GF-D8 (cell line): ENCODE measurements at regions not wholly inside any gene's neighbourhood (a gene's known extent, or its start where the extent isn't known, plus 50 kb on each side); places are given as distances from the start of the nearest gene placed in this dataset.
"Not testable (repeated sequence)": the region's sequence is repeated elsewhere in the genome, so short reads cannot be mapped to it uniquely, and the experiment has no call there.

Source experiments
- DNase-seq: peaks from one replicate; lab custom pipeline; 2025; lab: John Stamatoyannopoulos, UW

DNA sequence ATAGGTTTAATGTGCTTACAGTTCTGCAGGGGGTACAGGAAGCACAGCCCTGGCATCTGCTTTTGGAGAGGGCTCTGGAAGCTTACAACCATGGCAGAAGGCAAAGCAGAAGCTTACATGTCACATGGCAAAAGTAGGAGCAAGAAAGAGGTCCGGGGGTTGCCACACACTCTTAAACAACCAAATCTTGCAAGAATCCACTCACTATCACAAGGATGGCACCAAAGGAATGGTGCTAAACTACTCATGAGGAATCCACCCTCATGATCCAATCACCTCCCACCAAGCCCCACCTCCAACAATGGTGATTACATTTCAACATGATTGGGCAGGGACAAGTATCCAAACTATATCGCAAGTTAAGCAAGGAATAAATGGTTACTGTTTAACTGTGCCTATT, 255.8 kb upstream of the AVPR1A start:
- no peak for DNase-seq

DNA sequence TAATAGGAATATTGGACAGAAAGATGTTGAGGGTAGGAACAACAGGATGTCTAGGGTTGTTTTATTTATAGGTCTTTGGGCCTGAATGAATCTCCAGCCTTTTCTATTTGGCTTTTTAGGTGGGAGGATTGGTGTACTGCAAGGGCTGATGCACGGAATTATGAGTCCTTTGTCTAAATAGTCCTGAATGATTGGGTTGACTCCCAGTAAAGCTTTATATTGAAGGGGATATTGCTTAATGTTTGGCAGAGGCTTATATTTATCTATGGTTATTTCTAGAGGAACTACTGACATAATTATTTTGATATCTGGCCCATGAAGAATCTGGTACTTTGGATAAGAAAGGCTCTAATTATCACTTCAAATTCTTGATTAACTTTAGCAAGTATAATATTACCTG, 253.6 kb upstream of the AVPR1A start:
- DNase-seq: no peak

GRCh38 chr12:63403256-63403655, 252.3 kb upstream of the AVPR1A start:
- no peak for DNase-seq

- DNase-seq: no peak
Observed at GRCh38 chr12:63400718-63401117, 249.7 kb upstream of the AVPR1A start.

DNA sequence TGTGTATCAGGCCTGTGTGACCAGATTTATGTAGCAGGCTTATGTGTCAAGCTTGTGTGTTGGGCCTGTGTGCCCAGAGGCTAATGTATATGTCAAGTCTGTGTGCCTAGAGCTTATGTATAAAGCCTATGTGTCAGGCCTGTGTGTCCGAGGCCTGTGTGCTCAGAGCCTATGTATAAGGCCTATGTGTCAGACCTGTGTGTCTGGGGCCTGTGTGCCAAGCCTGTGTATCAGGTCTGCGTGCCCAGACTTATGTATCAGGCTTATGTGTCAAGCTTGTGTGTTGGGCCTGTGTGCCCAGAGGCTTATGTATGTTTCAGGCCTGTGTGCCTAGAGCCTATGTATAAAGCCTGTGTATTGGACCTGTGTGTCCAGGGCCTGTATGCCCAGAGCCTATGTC, 249.3 kb upstream of the AVPR1A start:
- no peak for DNase-seq

DNA sequence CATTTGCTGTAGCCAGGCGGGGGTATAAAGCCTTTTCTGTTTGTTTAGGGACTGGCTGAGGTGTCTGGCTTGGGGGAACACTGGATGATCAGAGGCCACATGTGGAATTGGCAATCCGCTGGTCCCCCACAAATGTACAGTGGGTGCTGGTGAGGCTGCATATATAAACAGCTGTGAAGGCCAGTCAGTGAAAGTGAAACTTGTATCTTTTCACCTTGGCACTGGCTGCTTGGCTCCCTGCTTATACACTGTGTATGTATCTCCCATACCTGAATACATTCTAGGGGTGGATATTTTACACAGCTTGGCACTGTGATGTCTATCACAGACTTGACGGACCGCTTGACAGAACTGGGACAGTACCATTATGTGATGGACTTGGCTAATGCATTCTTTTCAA, 246.8 kb upstream of the AVPR1A start:
- DNase-seq: no peak

DNA sequence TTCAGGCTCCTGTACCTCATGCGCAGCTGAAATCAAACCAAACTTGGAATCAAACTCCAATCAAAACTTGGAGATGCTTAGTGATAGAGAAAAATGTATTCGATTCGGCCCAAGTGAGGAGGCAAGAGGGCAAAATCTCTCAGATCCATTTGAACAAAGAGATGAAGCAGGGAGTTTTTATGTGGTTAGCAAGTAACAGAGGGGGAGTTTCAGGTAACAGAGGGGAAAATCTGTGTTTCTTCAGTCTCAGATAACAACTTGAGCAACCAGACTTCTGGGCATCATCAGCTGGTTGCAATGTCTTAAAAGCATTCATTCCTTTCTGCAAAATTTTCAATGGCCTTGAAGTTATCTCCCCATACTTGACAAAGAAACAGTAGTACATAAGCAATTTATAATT, 245.1 kb upstream of the AVPR1A start:
- DNase-seq: no peak

- DNase-seq: no peak
Observed at GRCh38 chr12:63394983-63395382, 244.0 kb upstream of the AVPR1A start.

- DNase-seq: no peak
Observed at GRCh38 chr12:63394349-63394748, 243.3 kb upstream of the AVPR1A start.

- no peak for DNase-seq
Observed at GRCh38 chr12:63389211-63389610, 238.2 kb upstream of the AVPR1A start.

GRCh38 chr12:63387771-63388170, 236.8 kb upstream of the AVPR1A start:
- no peak for DNase-seq

- no peak for DNase-seq
Observed at GRCh38 chr12:63382930-63383329, 231.9 kb upstream of the AVPR1A start.

DNA sequence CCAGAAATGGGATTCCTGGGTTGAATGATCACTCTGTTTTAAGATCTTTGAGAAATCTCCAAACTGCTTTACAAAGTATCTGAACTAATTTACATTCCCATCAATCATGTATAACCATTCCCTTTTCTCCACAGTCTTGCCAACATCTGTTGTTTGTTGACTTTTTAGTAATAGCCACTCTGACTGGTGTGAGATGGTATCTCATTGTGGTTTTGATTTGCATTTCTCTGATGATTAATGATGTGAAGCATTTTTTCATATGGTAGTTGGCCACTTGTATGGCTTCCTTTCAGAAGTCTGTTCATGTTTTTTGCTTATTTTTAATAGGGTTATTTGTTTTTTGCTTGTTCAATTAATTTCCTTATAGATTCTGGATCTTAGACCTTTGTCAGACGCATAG, 211.8 kb upstream of the AVPR1A start:
- no peak for DNase-seq

GRCh38 chr12:63362166-63362565, 211.2 kb upstream of the AVPR1A start:
- no peak for DNase-seq

- no peak for DNase-seq
Observed at GRCh38 chr12:63354969-63355368, 204.0 kb upstream of the AVPR1A start.

DNA sequence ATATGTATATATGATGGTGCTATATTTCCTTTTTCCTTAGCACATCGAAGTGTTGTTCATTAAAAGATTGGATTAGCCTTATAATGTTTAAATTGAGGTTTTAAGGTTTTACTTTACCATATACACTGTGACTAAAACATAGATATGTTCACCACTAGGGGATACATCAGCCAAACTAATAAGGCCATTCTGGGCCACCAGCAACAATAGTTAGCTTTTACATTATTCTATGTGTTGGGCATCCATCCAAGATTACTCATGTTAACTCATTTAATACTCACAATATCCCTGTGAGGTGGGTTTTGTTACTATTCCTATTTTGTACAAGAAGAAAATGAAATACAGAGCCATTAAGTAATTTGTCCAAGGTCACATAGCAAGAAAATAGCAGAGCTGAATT, 202.6 kb upstream of the AVPR1A start:
- no peak for DNase-seq

DNA sequence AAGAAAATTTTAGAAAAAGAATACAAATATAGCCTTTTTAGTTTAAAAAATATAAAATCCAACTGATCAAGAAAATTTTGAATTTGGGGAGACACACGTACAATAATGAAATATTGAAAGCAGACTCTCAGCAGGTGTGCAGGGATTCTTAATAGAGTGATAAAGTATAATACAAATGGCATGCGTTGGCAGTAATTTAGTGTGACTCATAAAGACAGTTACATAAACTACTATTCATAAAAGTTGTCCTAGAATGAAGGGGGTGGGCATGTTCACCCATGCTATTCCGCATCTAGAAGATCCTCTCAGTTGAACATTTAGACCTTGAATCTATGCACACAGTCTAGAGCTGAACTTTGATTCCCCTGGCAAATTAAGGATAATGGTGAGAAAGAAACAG, 200.4 kb upstream of the AVPR1A start:
- no peak for DNase-seq

GRCh38 chr12:63348556-63348955, 197.6 kb upstream of the AVPR1A start:
- no peak for DNase-seq

GRCh38 chr12:63337158-63337557, 186.2 kb upstream of the AVPR1A start:
- not testable (repeated sequence) for DNase-seq

GRCh38 chr12:63326260-63326659, 175.3 kb upstream of the AVPR1A start:
- DNase-seq: no peak

DNA sequence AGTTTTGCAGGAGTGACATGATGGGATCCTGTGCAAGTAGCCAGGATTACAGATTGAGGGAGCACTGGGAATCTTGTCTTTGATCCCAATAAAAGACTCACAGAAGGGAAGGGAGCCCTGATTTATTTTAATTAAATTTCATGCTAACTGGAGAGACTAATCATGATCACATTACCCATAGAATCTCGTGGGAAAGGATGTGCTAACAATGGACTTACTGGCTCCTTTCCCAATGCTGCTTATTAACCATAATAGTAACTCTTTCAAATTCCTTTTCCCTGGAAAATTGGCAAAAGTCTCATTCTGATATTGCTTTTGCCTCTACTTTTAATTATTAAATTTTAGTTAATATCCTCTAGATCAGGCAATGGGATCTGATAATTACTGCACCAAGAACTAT, 174.8 kb upstream of the AVPR1A start:
- no peak for DNase-seq

GRCh38 chr12:63323942-63324341, 172.9 kb upstream of the AVPR1A start:
- DNase-seq: no peak

DNA sequence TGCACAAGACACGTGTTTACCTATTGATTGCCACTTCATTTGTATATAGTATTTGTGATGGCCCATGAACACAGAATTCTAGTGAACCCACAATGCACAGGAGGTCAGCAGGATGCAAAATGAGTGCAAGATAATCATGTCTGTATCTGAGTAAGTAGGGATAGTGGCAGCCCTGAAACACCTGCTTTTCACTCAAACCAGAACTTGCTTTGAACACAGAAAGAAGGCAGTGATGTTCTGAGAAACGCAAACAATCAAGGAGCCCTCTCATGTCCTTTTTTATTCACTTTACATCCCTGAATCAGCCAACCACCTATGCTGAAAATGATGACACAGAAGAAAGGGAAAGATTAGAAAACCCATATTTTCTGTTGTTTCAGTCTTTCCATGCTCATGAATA, 170.4 kb upstream of the AVPR1A start:
- no peak for DNase-seq

- no peak for DNase-seq
Observed at GRCh38 chr12:63319936-63320633, 169.1 kb upstream of the AVPR1A start.

- DNase-seq: no peak
Observed at GRCh38 chr12:63319386-63319785, 168.4 kb upstream of the AVPR1A start.
